ENCODE measurements at regions not wholly inside any gene's neighbourhood (a gene's known extent, or its start where the extent isn't known, plus 50 kb on each side); places are given as distances from the start of the nearest gene placed in this dataset.

- TF ChIP-seq POLR2A (IDR thresholded peaks at IDR 0.05; ENCODE audit: low read depth, low read length) (no peak), POLR2AphosphoS5 (IDR thresholded peaks at IDR 0.05; ENCODE audit: insufficient read depth, low read depth, low read length) (no peak), CTCF (IDR thresholded peaks at IDR 0.05; ENCODE audit: extremely low read depth in 1 of 2, insufficient read depth in 1 of 2, low read depth in 1 of 2, low read length in 2 of 2) (no peak), EZH2 (IDR thresholded peaks at IDR 0.05; ENCODE audit: borderline replicate concordance, low read depth, low read length, severe bottlenecking) (no peak), GATA2 (IDR thresholded peaks at IDR 0.05; ENCODE audit: insufficient read depth, insufficient read length, low read depth, low read length) (no peak), FOS (IDR thresholded peaks at IDR 0.05; ENCODE audit: borderline replicate concordance, insufficient read depth, low read length) (no peak), JUN (IDR thresholded peaks at IDR 0.05; ENCODE audit: borderline replicate concordance, insufficient read depth, insufficient read length, low read depth) (no peak)
Observed at GRCh38 chr4:108556588-108557200, 63.7 kb upstream of the RPL34 start.

All from endothelial cell of umbilical vein (primary cell).